GM23338 (cell line): ENCODE measurements at regions not wholly inside any gene's neighbourhood (a gene's known extent, or its start where the extent isn't known, plus 50 kb on each side); places are given as distances from the start of the nearest gene placed in this dataset.

Experiments
- ATAC-seq: fragments of 200-7000 bp; cut with Tn5 transposase; 3 replicates; pipeline ENCODE4 v1.9.1; 2020
- DNase-seq: peaks from one replicate; pipeline ENCODE4 v3.0.0-alpha.2; 2015; ENCODE audit warnings: low spot score
- H2AFZ ChIP-seq: fragments of 200-600 bp; sonication (generic); 2 replicates; pipeline ENCODE4 v1.8.0; 2016; ENCODE audit warnings: antibody characterized with exemption, mild to moderate bottlenecking, moderate library complexity
- H3F3A ChIP-seq: fragments of 200-600 bp; sonication (generic); replicated peaks from 2 replicates; pipeline ENCODE4 v1.8.0; 2017; ENCODE audit warnings: antibody characterized with exemption, mixed run types, low read depth
- H3K27ac ChIP-seq: fragments of 200-600 bp; sonication (generic); 2 replicates; pipeline ENCODE4 v1.6.1; 2016; ENCODE audit warnings: low read depth
- H3K27me3 ChIP-seq: fragments of 200-600 bp; sonication (generic); 2 replicates; pipeline ENCODE4 v1.8.0; 2016; ENCODE audit warnings: mild to moderate bottlenecking, mixed run types, moderate library complexity; ENCODE audit not compliant: insufficient read depth
- H3K36me3 ChIP-seq: fragments of 200-600 bp; sonication (generic); 2 replicates; pipeline ENCODE4 v1.8.0; 2016; ENCODE audit warnings: mild to moderate bottlenecking; ENCODE audit not compliant: insufficient read depth
- H3K4me1 ChIP-seq: fragments of 200-600 bp; sonication (generic); 2 replicates; pipeline ENCODE4 v1.8.0; 2016; ENCODE audit warnings: mild to moderate bottlenecking, moderate library complexity; ENCODE audit not compliant: insufficient read depth
- H3K4me2 ChIP-seq: fragments of 200-600 bp; sonication (generic); 2 replicates; pipeline ENCODE4 v1.7.1; 2017; ENCODE audit warnings: mixed run types
- H3K4me3 ChIP-seq: fragments of 200-600 bp; sonication (generic); 2 replicates; pipeline ENCODE4 v1.6.1; 2016; ENCODE audit warnings: mixed run types
- H3K79me2 ChIP-seq: fragments of 200-600 bp; sonication (generic); replicated peaks from 2 replicates; pipeline ENCODE4 v1.8.0; 2017; ENCODE audit warnings: mild to moderate bottlenecking; ENCODE audit not compliant: insufficient read depth
- H3K9me2 ChIP-seq: fragments of 200-600 bp; sonication (generic); 2 replicates; pipeline ENCODE4 v1.8.0; 2017; ENCODE audit not compliant: insufficient read depth
- H4K20me1 ChIP-seq: fragments of 200-600 bp; sonication (generic); replicated peaks from 2 replicates; pipeline ENCODE4 v1.8.0; 2017; ENCODE audit warnings: mild to moderate bottlenecking; ENCODE audit not compliant: insufficient read depth
- H3K27ac Mint-ChIP-seq: 2 replicates; pipeline ENCODE4 v1.8.0; 2020; ENCODE audit warnings: inconsistent platforms, mild to moderate bottlenecking, moderate library complexity, mixed read lengths
- H3K27me3 Mint-ChIP-seq: 3 replicates; pipeline ENCODE4 v1.8.0; 2022; ENCODE audit warnings: low read depth, mild to moderate bottlenecking, moderate library complexity, mixed read lengths, inconsistent platforms; ENCODE audit not compliant: insufficient read depth, poor library complexity
- H3K36me3 Mint-ChIP-seq: 3 replicates; pipeline ENCODE4 v1.8.0; 2021; ENCODE audit warnings: low read depth, mild to moderate bottlenecking, inconsistent platforms, moderate library complexity, mixed read lengths
- H3K4me1 Mint-ChIP-seq: 3 replicates; pipeline ENCODE4 v1.8.0; 2020; ENCODE audit warnings: mild to moderate bottlenecking, inconsistent platforms, mixed read lengths
- H3K4me3 Mint-ChIP-seq: 3 replicates; pipeline ENCODE4 v1.8.0; 2021; ENCODE audit warnings: moderate library complexity, mild to moderate bottlenecking, inconsistent platforms, mixed read lengths
- H3K9me3 Mint-ChIP-seq: 3 replicates; pipeline ENCODE4 v1.8.0; 2020; ENCODE audit warnings: moderate library complexity, mild to moderate bottlenecking, inconsistent platforms, mixed read lengths
- JUNB ChIP-seq: IDR thresholded peaks from one replicate; pipeline ENCODE4 v1.6.1; 2016; ENCODE audit warnings: antibody characterized with exemption; ENCODE audit not compliant: unreplicated experiment
- REST ChIP-seq: IDR thresholded peaks from one replicate; pipeline ENCODE4 v1.6.1; 2018; ENCODE audit warnings: antibody characterized with exemption; ENCODE audit not compliant: unreplicated experiment
- ZNF114 ChIP-seq: fragments of 250-450 bp; sonication (Bioruptor Pico); IDR thresholded peaks from 2 replicates; pipeline ENCODE4 v1.5.0; 2020; ENCODE audit warnings: mild to moderate bottlenecking, moderate library complexity
- TF ChIP-seq, protein P1 (sequence below): fragments of 250-450 bp; sonication (Bioruptor Pico); IDR thresholded peaks from 2 replicates; pipeline ENCODE4 v1.5.0; 2020; ENCODE audit warnings: mild to moderate bottlenecking, moderate library complexity

DNA sequence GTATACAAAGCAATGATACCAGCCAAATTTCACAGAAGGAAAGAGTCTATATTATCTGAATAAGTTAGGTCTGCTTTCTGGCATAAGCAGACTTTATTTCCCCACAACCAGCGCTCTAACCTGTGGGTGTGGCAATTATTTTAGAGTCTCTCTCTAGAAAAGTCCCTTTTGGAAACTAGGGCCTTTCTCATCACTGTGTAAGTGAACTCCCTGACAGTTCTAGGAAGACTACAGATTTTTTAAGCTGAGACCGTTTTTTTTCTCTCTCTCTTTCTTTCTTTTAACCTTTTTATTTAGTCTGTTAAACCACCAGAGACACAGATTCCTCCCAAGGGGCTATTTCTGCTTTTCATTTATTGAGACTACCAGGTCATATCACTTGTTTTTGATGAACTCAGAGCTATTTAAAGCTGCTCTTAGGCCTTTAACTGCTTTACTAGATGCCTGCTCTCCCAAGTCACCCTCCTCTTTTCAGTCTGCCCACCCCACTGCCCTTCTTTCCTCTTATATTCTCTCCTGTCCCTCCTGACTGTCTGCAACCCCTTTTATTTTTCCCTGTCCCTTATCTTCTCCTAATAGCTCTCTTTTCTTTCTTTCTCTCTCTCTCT is 69.2 kb upstream of the ARHGAP5 start (continued):
- TF ChIP-seq, protein P1, sequence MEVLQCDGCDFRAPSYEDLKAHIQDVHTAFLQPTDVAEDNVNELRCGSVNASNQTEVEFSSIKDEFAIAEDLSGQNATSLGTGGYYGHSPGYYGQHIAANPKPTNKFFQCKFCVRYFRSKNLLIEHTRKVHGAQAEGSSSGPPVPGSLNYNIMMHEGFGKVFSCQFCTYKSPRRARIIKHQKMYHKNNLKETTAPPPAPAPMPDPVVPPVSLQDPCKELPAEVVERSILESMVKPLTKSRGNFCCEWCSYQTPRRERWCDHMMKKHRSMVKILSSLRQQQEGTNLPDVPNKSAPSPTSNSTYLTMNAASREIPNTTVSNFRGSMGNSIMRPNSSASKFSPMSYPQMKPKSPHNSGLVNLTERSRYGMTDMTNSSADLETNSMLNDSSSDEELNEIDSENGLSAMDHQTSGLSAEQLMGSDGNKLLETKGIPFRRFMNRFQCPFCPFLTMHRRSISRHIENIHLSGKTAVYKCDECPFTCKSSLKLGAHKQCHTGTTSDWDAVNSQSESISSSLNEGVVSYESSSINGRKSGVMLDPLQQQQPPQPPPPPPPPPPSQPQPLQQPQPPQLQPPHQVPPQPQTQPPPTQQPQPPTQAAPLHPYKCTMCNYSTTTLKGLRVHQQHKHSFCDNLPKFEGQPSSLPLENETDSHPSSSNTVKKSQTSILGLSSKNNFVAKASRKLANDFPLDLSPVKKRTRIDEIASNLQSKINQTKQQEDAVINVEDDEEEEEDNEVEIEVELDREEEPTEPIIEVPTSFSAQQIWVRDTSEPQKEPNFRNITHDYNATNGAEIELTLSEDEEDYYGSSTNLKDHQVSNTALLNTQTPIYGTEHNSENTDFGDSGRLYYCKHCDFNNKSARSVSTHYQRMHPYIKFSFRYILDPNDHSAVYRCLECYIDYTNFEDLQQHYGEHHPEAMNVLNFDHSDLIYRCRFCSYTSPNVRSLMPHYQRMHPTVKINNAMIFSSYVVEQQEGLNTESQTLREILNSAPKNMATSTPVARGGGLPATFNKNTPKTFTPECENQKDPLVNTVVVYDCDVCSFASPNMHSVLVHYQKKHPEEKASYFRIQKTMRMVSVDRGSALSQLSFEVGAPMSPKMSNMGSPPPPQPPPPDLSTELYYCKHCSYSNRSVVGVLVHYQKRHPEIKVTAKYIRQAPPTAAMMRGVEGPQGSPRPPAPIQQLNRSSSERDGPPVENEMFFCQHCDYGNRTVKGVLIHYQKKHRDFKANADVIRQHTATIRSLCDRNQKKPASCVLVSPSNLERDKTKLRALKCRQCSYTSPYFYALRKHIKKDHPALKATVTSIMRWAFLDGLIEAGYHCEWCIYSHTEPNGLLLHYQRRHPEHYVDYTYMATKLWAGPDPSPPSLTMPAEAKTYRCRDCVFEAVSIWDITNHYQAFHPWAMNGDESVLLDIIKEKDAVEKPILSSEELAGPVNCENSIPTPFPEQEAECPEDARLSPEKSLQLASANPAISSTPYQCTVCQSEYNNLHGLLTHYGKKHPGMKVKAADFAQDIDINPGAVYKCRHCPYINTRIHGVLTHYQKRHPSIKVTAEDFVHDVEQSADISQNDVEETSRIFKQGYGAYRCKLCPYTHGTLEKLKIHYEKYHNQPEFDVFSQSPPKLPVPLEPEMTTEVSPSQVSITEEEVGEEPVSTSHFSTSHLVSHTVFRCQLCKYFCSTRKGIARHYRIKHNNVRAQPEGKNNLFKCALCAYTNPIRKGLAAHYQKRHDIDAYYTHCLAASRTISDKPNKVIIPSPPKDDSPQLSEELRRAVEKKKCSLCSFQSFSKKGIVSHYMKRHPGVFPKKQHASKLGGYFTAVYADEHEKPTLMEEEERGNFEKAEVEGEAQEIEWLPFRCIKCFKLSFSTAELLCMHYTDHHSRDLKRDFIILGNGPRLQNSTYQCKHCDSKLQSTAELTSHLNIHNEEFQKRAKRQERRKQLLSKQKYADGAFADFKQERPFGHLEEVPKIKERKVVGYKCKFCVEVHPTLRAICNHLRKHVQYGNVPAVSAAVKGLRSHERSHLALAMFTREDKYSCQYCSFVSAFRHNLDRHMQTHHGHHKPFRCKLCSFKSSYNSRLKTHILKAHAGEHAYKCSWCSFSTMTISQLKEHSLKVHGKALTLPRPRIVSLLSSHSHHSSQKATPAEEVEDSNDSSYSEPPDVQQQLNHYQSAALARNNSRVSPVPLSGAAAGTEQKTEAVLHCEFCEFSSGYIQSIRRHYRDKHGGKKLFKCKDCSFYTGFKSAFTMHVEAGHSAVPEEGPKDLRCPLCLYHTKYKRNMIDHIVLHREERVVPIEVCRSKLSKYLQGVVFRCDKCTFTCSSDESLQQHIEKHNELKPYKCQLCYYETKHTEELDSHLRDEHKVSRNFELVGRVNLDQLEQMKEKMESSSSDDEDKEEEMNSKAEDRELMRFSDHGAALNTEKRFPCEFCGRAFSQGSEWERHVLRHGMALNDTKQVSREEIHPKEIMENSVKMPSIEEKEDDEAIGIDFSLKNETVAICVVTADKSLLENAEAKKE (CRISPR knock-in tag), result no peak

GRCh38 chr14:32008602-32009193 is 68.4 kb upstream of the ARHGAP5 start:
- H3K9me3 Mint-ChIP-seq, result no peaks in the 10 kb centered on the region; the same call in 2 of the 3 replicates
- DNase-seq (no peak), ATAC-seq (no peak)
- H3K4me3 ChIP-seq, result no peak overlapping the region
- H3K27ac Mint-ChIP-seq, result no peak overlapping the region
- no peaks in the 10 kb centered on the region for H3F3A ChIP-seq
- H4K20me1 ChIP-seq, result no peaks in the 10 kb centered on the region
- no peaks in the 10 kb centered on the region for H3K36me3 ChIP-seq
- H3K79me2 ChIP-seq, result no peaks in the 10 kb centered on the region
- peaks cover 6% of the 10 kb centered on the region; the same call in 1 of the 2 replicates for H3K9me2 ChIP-seq
- no peak overlapping the region for H3K27ac ChIP-seq
- H3K4me1 ChIP-seq, result 0 out of 2 replicates have a peak, but pooled peaks cover 7% of the 10 kb centered on the region
- no peaks in the 10 kb centered on the region for H3K36me3 Mint-ChIP-seq
- H3K4me3 Mint-ChIP-seq, result no peak overlapping the region
- peaks cover 15% of the 10 kb centered on the region for H3K4me1 Mint-ChIP-seq
- H3K4me2 ChIP-seq, result no peak overlapping the region
- H3K27me3 ChIP-seq, result no peaks in the 10 kb centered on the region
- H3K27me3 Mint-ChIP-seq, result peaks cover 4% of the 10 kb centered on the region
- no peak overlapping the region for H2AFZ ChIP-seq
- TF ChIP-seq JUNB (no peak), ZNF114 (no peak), REST (no peak)
- TF ChIP-seq, protein P1 (CRISPR knock-in tag), result no peak
